ENCODE measurements at regions not wholly inside any gene's neighbourhood (a gene's known extent, or its start where the extent isn't known, plus 50 kb on each side); places are given as distances from the start of the nearest gene placed in this dataset.
"Not testable (repeated sequence)": the region's sequence is repeated elsewhere in the genome, so short reads cannot be mapped to it uniquely, and the experiment has no call there.

DNA sequence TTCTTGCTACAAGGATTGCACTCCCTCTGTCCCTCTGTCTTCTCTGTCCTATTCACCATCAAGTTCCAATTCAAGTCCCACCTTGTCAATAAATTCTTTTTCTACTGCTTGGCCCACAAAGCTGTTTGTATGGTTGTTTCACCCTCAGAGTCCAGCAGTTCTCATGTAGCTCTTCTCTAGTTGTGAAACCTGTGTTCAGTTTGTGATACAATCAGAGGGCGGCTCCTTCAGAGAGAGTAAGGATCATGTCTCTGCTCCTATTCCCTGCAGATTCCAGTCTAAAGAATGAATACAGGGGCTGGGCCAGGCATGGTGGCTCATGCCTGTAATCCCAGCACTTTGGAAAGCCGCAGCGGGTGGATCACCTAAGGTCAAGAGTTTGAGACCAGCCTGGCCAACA lies 126.6 kb upstream of the BET1 start:
- no peaks in the 10 kb centered on the region for H3K36me3 ChIP-seq (ENCODE audit: control insufficient read depth in 3 of 3, insufficient read depth in 3 of 3, low read length in 3 of 3)
- no peaks in the 10 kb centered on the region for H3K4me1 ChIP-seq (ENCODE audit: control insufficient read depth in 3 of 3, insufficient read depth in 3 of 3, low read length in 3 of 3)
- H3K27ac ChIP-seq (ENCODE audit: low read depth, low read length), result no peak overlapping the region
- H3K27me3 ChIP-seq (ENCODE audit: control insufficient read depth in 3 of 3, insufficient read depth in 3 of 3, low read length in 3 of 3), result no peaks in the 10 kb centered on the region
- no peak overlapping the region for H3K9ac ChIP-seq (ENCODE audit: low read depth in 1 of 3, low read length in 3 of 3)
- H3K4me3 ChIP-seq (ENCODE audit: low read length in 3 of 3), result no peak overlapping the region
- H3K9me3 ChIP-seq (ENCODE audit: control insufficient read depth in 3 of 3, low read length in 3 of 3), result no peaks in the 10 kb centered on the region

GRCh38 chr7:94133460-94133859 lies 129.3 kb upstream of the BET1 start:
- Histone ChIP-seq H3K27ac (ENCODE audit: low read depth, low read length) (no peak overlapping the region), H3K4me3 (ENCODE audit: low read length in 3 of 3) (no peak overlapping the region), H3K4me1 (ENCODE audit: control insufficient read depth in 3 of 3, insufficient read depth in 3 of 3, low read length in 3 of 3) (no peaks in the 10 kb centered on the region)

GRCh38 chr7:94135180-94135579 lies 131.0 kb upstream of the BET1 start:
- no peak overlapping the region for H3K27ac ChIP-seq (ENCODE audit: low read depth, low read length)
- no peaks in the 10 kb centered on the region for H3K27me3 ChIP-seq (ENCODE audit: control insufficient read depth in 3 of 3, insufficient read depth in 3 of 3, low read length in 3 of 3)
- H3K4me1 ChIP-seq (ENCODE audit: control insufficient read depth in 3 of 3, insufficient read depth in 3 of 3, low read length in 3 of 3), result no peaks in the 10 kb centered on the region
- H3K9ac ChIP-seq (ENCODE audit: low read depth in 1 of 3, low read length in 3 of 3), result no peak overlapping the region
- no peak overlapping the region for H3K4me3 ChIP-seq (ENCODE audit: low read length in 3 of 3)
- H3K36me3 ChIP-seq (ENCODE audit: control insufficient read depth in 3 of 3, insufficient read depth in 3 of 3, low read length in 3 of 3), result no peaks in the 10 kb centered on the region
- no peaks in the 10 kb centered on the region for H3K9me3 ChIP-seq (ENCODE audit: control insufficient read depth in 3 of 3, low read length in 3 of 3)

More at GRCh38 chr7:94133460-94133859, 129.3 kb upstream of the BET1 start:
- H3K36me3 ChIP-seq (ENCODE audit: control insufficient read depth in 3 of 3, insufficient read depth in 3 of 3, low read length in 3 of 3), result no peaks in the 10 kb centered on the region
- H3K27me3 ChIP-seq (ENCODE audit: control insufficient read depth in 3 of 3, insufficient read depth in 3 of 3, low read length in 3 of 3), result no peaks in the 10 kb centered on the region
- no peaks in the 10 kb centered on the region for H3K9me3 ChIP-seq (ENCODE audit: control insufficient read depth in 3 of 3, low read length in 3 of 3)
- no peak overlapping the region for H3K9ac ChIP-seq (ENCODE audit: low read depth in 1 of 3, low read length in 3 of 3)

- no peak overlapping the region for H3K9ac ChIP-seq (ENCODE audit: low read depth in 1 of 3, low read length in 3 of 3)
- no peaks in the 10 kb centered on the region for H3K27me3 ChIP-seq (ENCODE audit: control insufficient read depth in 3 of 3, insufficient read depth in 3 of 3, low read length in 3 of 3)
- H3K27ac ChIP-seq (ENCODE audit: low read depth, low read length), result no peak overlapping the region
- no peaks in the 10 kb centered on the region for H3K36me3 ChIP-seq (ENCODE audit: control insufficient read depth in 3 of 3, insufficient read depth in 3 of 3, low read length in 3 of 3)
- H3K4me1 ChIP-seq (ENCODE audit: control insufficient read depth in 3 of 3, insufficient read depth in 3 of 3, low read length in 3 of 3), result no peaks in the 10 kb centered on the region
- H3K9me3 ChIP-seq (ENCODE audit: control insufficient read depth in 3 of 3, low read length in 3 of 3), result no peaks in the 10 kb centered on the region
- no peak overlapping the region for H3K4me3 ChIP-seq (ENCODE audit: low read length in 3 of 3)
Measured at GRCh38 chr7:94142281-94142680, 138.1 kb upstream of the BET1 start.

DNA sequence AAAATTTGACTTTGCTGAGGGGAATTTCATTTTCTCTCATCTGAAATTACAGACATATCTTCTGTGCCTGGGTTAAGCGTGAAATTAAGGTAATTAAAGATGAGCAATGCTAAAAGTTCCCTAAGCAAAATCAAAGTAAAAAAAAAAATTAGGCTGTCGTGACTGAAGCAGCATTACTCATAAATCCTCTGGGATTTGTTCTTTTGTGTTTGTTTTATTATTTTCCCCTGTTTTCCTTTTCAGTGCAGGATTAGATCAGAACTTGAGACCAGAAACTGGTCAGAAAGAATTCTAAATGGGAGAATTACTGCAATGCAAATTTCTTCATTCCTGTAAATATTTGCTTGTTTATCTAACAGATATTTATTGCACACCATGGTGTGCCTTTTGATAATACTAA lies 141.4 kb upstream of the BET1 start:
- Histone ChIP-seq H3K36me3 (ENCODE audit: control insufficient read depth in 3 of 3, insufficient read depth in 3 of 3, low read length in 3 of 3) (no peaks in the 10 kb centered on the region), H3K27ac (ENCODE audit: low read depth, low read length) (no peak overlapping the region), H3K9me3 (ENCODE audit: control insufficient read depth in 3 of 3, low read length in 3 of 3) (no peaks in the 10 kb centered on the region), H3K4me1 (ENCODE audit: control insufficient read depth in 3 of 3, insufficient read depth in 3 of 3, low read length in 3 of 3) (no peaks in the 10 kb centered on the region), H3K27me3 (ENCODE audit: control insufficient read depth in 3 of 3, insufficient read depth in 3 of 3, low read length in 3 of 3) (no peaks in the 10 kb centered on the region), H3K4me3 (ENCODE audit: low read length in 3 of 3) (no peak overlapping the region), H3K9ac (ENCODE audit: low read depth in 1 of 3, low read length in 3 of 3) (no peak overlapping the region)

DNA sequence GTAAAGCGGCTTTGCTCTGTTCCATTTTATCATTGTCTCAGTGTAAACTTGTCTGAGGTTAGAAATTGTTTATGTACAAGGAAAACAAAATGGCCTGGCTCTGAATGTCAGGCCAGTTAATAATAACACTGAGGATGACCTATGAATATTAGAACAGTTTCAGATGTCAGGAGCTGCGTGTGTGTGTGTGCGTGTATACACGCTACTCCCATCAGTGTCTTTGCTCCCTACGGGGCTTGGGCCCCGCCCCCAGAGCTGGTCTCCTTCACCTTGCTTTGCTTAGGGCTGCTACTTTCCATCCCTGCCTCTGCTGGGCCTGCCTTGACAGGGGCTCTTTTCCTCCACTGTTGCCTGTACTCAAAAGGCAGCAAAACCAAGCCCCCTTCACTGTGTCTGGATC lies 142.3 kb upstream of the BET1 start:
- H3K9ac ChIP-seq (ENCODE audit: low read depth in 1 of 3, low read length in 3 of 3), result no peak overlapping the region
- H3K4me3 ChIP-seq (ENCODE audit: low read length in 3 of 3), result no peak overlapping the region
- H3K27ac ChIP-seq (ENCODE audit: low read depth, low read length), result no peak overlapping the region
- H3K36me3 ChIP-seq (ENCODE audit: control insufficient read depth in 3 of 3, insufficient read depth in 3 of 3, low read length in 3 of 3), result no peaks in the 10 kb centered on the region
- no peaks in the 10 kb centered on the region for H3K9me3 ChIP-seq (ENCODE audit: control insufficient read depth in 3 of 3, low read length in 3 of 3)
- no peaks in the 10 kb centered on the region for H3K4me1 ChIP-seq (ENCODE audit: control insufficient read depth in 3 of 3, insufficient read depth in 3 of 3, low read length in 3 of 3)
- H3K27me3 ChIP-seq (ENCODE audit: control insufficient read depth in 3 of 3, insufficient read depth in 3 of 3, low read length in 3 of 3), result no peaks in the 10 kb centered on the region

DNA sequence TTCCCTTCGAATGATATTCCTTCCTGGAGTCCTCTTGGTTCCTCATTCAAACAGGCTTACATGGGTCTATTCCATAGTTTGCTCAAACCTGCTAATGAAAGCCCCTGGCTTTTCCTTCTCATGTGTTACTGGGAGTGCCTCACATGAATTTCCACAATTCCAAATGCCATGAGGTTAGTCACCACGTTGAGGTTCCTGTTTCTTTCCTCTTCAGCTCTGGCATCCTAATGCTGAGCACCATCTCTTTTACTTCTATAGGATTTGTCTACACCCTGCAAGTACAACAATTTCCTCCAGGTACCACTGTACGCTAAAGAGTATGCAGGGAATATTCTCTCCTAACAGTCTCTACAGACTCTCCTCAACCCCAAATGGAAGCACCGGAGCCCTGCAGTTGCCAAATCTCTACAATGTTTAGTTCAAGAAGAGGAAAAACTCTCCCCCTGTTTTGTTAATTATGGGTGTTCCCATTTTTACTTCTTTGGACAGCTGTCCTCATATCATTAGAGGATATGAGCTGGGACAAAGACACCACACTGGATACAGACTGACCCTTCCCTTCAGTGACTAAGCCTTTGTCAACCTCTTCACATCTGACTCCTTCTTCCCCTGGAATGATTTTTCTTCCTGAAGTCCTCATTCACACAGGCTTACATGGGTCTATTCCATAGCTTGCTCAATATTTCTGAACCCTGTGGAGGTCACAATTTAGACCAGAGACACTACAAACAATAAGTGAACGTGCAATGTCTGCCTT lies 145.8 kb upstream of the BET1 start:
- H3K4me1 ChIP-seq (ENCODE audit: control insufficient read depth in 3 of 3, insufficient read depth in 3 of 3, low read length in 3 of 3), result no peaks in the 10 kb centered on the region
- H3K4me3 ChIP-seq (ENCODE audit: low read length in 3 of 3), result no peak overlapping the region
- no peak overlapping the region for H3K9ac ChIP-seq (ENCODE audit: low read depth in 1 of 3, low read length in 3 of 3)
- no peak overlapping the region for H3K27ac ChIP-seq (ENCODE audit: low read depth, low read length)
- H3K27me3 ChIP-seq (ENCODE audit: control insufficient read depth in 3 of 3, insufficient read depth in 3 of 3, low read length in 3 of 3), result no peaks in the 10 kb centered on the region
- H3K36me3 ChIP-seq (ENCODE audit: control insufficient read depth in 3 of 3, insufficient read depth in 3 of 3, low read length in 3 of 3), result no peaks in the 10 kb centered on the region
- no peaks in the 10 kb centered on the region for H3K9me3 ChIP-seq (ENCODE audit: control insufficient read depth in 3 of 3, low read length in 3 of 3)

DNA sequence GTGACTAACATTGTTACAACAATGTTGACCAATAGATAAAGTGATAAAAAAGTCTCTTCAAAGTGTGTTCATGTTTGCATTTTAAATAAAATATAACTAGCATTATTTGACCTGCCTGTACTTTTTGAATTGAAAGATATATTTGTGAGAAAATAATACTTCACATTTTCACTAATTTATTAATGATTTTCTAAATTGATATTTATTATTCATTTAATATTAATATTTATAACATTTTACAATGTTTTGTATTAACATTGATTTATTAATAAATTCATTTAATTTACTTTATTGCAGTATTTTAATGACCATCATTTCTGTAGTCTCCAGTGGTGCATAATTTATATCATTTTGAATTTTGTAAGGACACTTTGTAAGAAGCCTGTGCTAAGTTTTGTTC lies 150.0 kb upstream of the BET1 start:
- Histone ChIP-seq H3K27ac (ENCODE audit: low read depth, low read length) (no peak overlapping the region), H3K9ac (ENCODE audit: low read depth in 1 of 3, low read length in 3 of 3) (no peak overlapping the region), H3K4me3 (ENCODE audit: low read length in 3 of 3) (no peak overlapping the region), H3K27me3 (ENCODE audit: control insufficient read depth in 3 of 3, insufficient read depth in 3 of 3, low read length in 3 of 3) (no peaks in the 10 kb centered on the region), H3K4me1 (ENCODE audit: control insufficient read depth in 3 of 3, insufficient read depth in 3 of 3, low read length in 3 of 3) (no peaks in the 10 kb centered on the region), H3K36me3 (ENCODE audit: control insufficient read depth in 3 of 3, insufficient read depth in 3 of 3, low read length in 3 of 3) (no peaks in the 10 kb centered on the region), H3K9me3 (ENCODE audit: control insufficient read depth in 3 of 3, low read length in 3 of 3) (no peaks in the 10 kb centered on the region)

GRCh38 chr7:94154858-94155257 lies 150.7 kb upstream of the BET1 start:
- no peak overlapping the region for H3K4me3 ChIP-seq (ENCODE audit: low read length in 3 of 3)
- H3K27ac ChIP-seq (ENCODE audit: low read depth, low read length), result no peak overlapping the region
- H3K4me1 ChIP-seq (ENCODE audit: control insufficient read depth in 3 of 3, insufficient read depth in 3 of 3, low read length in 3 of 3), result no peaks in the 10 kb centered on the region
- H3K36me3 ChIP-seq (ENCODE audit: control insufficient read depth in 3 of 3, insufficient read depth in 3 of 3, low read length in 3 of 3), result no peaks in the 10 kb centered on the region
- no peak overlapping the region for H3K9ac ChIP-seq (ENCODE audit: low read depth in 1 of 3, low read length in 3 of 3)
- H3K9me3 ChIP-seq (ENCODE audit: control insufficient read depth in 3 of 3, low read length in 3 of 3), result no peaks in the 10 kb centered on the region
- H3K27me3 ChIP-seq (ENCODE audit: control insufficient read depth in 3 of 3, insufficient read depth in 3 of 3, low read length in 3 of 3), result no peaks in the 10 kb centered on the region

DNA sequence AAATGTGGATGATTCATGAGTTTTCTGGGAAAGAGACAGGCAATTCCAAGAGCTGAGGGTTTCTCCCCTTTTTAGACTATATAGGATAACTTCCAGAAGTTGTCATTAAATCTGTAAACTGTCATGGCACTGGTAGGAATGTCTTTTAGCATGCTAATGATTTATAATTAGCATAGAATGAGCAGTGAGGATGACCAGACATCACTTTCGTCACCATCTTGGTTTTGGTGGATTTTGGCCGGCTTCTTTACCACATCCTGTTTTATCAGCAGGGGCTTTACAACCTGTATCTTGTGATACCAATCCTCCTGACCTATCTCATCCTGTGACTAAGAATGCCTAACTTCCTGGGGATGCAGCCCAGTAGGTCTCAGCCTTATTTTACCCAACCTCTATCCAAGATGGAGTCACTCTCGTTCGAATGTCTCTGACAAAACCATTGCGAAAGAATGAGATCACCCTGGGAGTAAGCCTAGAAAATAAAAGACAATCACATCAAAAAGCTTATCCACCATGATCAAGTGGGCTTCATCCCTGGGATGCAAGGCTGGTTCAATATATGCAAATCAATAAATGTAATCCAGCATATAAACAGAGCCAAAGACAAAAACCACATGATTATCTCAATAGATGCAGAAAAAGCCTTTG lies 153.6 kb upstream of the BET1 start:
- H3K27ac ChIP-seq (ENCODE audit: low read depth, low read length); H3K4me3 ChIP-seq (ENCODE audit: low read length in 3 of 3): not testable (repeated sequence)

More for the DNA sequence above, 153.6 kb upstream of the BET1 start:
- not testable (repeated sequence) for H3K9ac ChIP-seq (ENCODE audit: low read depth in 1 of 3, low read length in 3 of 3); H3K27me3 ChIP-seq (ENCODE audit: control insufficient read depth in 3 of 3, insufficient read depth in 3 of 3, low read length in 3 of 3); H3K9me3 ChIP-seq (ENCODE audit: control insufficient read depth in 3 of 3, low read length in 3 of 3); H3K4me1 ChIP-seq (ENCODE audit: control insufficient read depth in 3 of 3, insufficient read depth in 3 of 3, low read length in 3 of 3); H3K36me3 ChIP-seq (ENCODE audit: control insufficient read depth in 3 of 3, insufficient read depth in 3 of 3, low read length in 3 of 3)
